ENCODE measurements at regions not wholly inside any gene's neighbourhood (a gene's known extent, or its start where the extent isn't known, plus 50 kb on each side); places are given as distances from the start of the nearest gene placed in this dataset.

DNA sequence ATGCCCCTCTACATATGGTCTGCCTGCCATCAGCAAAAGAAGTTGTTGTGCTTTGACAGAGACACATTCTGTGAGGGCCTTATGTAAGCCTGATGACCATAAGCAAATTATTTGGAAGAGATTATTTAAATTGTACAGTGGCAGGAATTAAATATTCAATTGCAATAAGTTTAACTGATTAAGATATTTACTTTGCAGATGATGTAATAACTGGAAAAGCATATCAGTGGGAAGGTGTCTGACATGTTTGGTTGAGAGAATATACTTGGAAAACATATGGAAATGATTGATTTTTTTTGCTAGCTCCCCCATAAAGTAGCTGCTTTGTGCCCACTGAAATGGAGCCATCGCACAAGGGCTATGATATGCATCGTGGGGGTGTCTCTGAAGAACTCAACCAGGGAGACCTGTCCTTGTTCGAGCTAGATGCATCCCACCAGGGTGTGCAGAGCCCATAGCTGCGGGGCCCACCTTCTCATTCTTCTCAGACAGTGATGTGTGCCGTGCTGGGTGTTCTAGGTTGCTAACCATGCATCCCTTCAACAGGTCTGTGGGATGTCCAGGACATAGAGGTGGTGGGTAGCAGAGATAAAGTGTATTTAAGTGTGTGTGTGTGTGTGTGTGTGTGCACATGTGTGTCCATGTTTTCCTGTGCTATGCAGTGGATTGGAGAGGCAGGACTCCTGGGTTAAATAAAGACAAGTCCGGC, 90.4 kb upstream of the PARD3B start:
- ATAC-seq, result no peak
- H3K4me3 ChIP-seq, result no peak overlapping the region
- intact Hi-C loops (cut with DNase I), result no loop called here
- no peak for DNase-seq
- H3K36me3 ChIP-seq, result no peaks in the 10 kb centered on the region
- 94% methylated on average over 6 of the region's 6 CpGs for WGBS (ENCODE audit: insufficient coverage, low coverage, low lambda C conversion rate, missing lambda C conversion rate)
- TF ChIP-seq, protein P1, sequence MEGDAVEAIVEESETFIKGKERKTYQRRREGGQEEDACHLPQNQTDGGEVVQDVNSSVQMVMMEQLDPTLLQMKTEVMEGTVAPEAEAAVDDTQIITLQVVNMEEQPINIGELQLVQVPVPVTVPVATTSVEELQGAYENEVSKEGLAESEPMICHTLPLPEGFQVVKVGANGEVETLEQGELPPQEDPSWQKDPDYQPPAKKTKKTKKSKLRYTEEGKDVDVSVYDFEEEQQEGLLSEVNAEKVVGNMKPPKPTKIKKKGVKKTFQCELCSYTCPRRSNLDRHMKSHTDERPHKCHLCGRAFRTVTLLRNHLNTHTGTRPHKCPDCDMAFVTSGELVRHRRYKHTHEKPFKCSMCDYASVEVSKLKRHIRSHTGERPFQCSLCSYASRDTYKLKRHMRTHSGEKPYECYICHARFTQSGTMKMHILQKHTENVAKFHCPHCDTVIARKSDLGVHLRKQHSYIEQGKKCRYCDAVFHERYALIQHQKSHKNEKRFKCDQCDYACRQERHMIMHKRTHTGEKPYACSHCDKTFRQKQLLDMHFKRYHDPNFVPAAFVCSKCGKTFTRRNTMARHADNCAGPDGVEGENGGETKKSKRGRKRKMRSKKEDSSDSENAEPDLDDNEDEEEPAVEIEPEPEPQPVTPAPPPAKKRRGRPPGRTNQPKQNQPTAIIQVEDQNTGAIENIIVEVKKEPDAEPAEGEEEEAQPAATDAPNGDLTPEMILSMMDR (IDR thresholded peaks at IDR 0.05), result no peak
- TF ChIP-seq POLR2A (IDR thresholded peaks at IDR 0.05), result no peak
- H3K9me3 ChIP-seq, result no peaks in the 10 kb centered on the region
- no peaks in the 10 kb centered on the region for H3K4me1 ChIP-seq
- no peaks in the 10 kb centered on the region for H3K27me3 ChIP-seq
- H3K27ac ChIP-seq, result no peak overlapping the region

DNA sequence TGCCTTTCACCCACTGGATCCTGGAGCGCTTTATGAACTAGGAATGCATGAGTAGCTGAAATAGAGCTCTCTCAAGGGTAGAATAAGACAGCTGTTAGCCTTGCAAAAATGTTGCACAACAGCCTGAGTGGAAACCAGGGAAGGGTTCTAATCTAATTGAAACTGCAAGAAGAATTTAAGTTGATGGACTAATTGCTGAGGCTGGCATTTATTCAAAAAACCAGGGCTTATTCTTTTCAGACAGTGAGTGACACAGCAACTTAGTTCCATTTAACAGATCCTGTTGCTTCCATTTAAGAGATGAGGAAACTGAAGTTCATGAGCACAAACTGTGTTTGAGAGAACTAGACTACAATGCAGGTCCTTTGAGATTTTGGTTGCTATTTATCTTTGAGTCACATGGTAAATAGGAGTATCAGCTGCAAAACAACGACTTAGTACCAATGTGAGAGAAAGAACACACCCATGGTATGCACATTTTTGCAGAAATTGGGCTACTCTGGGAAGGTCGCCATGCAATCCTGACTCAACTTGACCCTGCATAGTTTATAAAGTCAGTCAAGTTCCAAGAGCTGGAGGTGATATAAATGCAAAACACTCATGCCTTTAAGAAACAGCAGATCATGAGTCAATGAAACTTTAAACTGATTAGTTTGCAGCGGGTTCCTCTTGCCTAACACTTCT, 76.4 kb upstream of the PARD3B start:
- Histone ChIP-seq H3K9me3 (no peaks in the 10 kb centered on the region), H3K4me1 (no peaks in the 10 kb centered on the region), H3K27ac (no peak overlapping the region), H3K27me3 (no peaks in the 10 kb centered on the region), H3K36me3 (no peaks in the 10 kb centered on the region), H3K4me3 (no peak overlapping the region)
- intact Hi-C loops (cut with DNase I), result no loop called here
- ATAC-seq (no peak), DNase-seq (no peak)
- TF ChIP-seq, protein P1 (IDR thresholded peaks at IDR 0.05), result no peak
- no peak for TF ChIP-seq POLR2A (IDR thresholded peaks at IDR 0.05)
- WGBS (ENCODE audit: insufficient coverage, low coverage, low lambda C conversion rate, missing lambda C conversion rate), result 73% methylated on average over 4 of the region's 4 CpGs

GRCh38 chr2:204470178-204470620, 75.1 kb upstream of the PARD3B start:
- DNase-seq (no peak), ATAC-seq (no peak)
- intact Hi-C loops (cut with DNase I), result no loop called here
- Histone ChIP-seq H3K4me3 (no peak overlapping the region), H3K9me3 (no peaks in the 10 kb centered on the region), H3K4me1 (no peaks in the 10 kb centered on the region), H3K36me3 (no peaks in the 10 kb centered on the region), H3K27ac (no peak overlapping the region), H3K27me3 (no peaks in the 10 kb centered on the region)
- WGBS (ENCODE audit: insufficient coverage, low coverage, low lambda C conversion rate, missing lambda C conversion rate), result 42% methylated on average over 4 of the region's 4 CpGs
- no peak for TF ChIP-seq POLR2A (IDR thresholded peaks at IDR 0.05)
- TF ChIP-seq, protein P1 (IDR thresholded peaks at IDR 0.05), result no peak

DNA sequence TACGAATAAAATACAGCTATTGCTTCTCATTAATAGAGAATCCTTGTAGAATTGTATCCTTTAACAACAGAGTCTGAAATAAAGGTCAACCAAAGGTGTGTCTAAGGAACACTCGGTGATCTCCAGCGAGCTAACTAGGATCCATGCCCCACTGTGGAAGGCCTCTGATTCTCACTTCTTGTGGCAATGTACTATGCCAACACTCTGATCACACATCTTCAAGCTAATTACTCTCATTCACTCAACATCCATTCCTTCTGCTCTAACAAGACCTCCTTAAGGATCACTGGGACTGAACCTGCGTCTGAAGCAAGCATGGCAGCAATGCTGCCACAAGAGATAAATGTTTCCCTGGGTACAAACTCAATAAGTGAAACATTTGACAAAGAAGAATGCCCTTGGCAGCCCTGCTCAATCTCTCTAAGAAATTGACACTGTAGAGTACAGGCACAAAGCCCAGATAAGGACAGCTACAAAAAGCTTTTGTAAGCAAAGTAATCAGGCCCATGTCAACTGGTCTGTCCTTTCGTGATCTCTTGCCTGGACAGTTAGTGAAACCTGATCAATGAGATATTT, 74.6 kb upstream of the PARD3B start:
- TF ChIP-seq, protein P1 (IDR thresholded peaks at IDR 0.05), result no peak
- TF ChIP-seq POLR2A (IDR thresholded peaks at IDR 0.05), result no peak
- 75% methylated on average over 5 of the region's 5 CpGs for WGBS (ENCODE audit: insufficient coverage, low coverage, low lambda C conversion rate, missing lambda C conversion rate)
- Histone ChIP-seq H3K9me3 (no peaks in the 10 kb centered on the region), H3K36me3 (no peaks in the 10 kb centered on the region), H3K27ac (no peak overlapping the region), H3K27me3 (no peaks in the 10 kb centered on the region), H3K4me1 (no peaks in the 10 kb centered on the region), H3K4me3 (no peak overlapping the region)
- DNase-seq, result no peak
- intact Hi-C loops (cut with DNase I), result no loop called here
- no peak for ATAC-seq

All from right lobe of liver (tissue), 6 donors.